CD14-positive monocyte (primary cell): ENCODE measurements at regions not wholly inside any gene's neighbourhood (a gene's known extent, or its start where the extent isn't known, plus 50 kb on each side); places are given as distances from the start of the nearest gene placed in this dataset.

Experiments used
- DNase-seq, 3 donors: peaks; one replicate each; pipeline ENCODE4 v3.0.0-alpha.2; 2011 to 2022
- H2AFZ ChIP-seq: 2 replicates; pipeline ENCODE4 v1.6.0; 2012; ENCODE audit warnings: mild to moderate bottlenecking, low read depth, low read length, inconsistent platforms; ENCODE audit not compliant: insufficient read depth, poor library complexity, severe bottlenecking
- H3K27ac ChIP-seq, 2 donors: 1 replicate in 1 of 2; 2 replicates in 1 of 2; pipeline ENCODE4 v1.5.1; 2012 to 2013; ENCODE audit warnings: low read length in 2 of 2, control low read depth in 1 of 2, inconsistent platforms in 1 of 2, low read depth in 1 of 2, mild to moderate bottlenecking in 1 of 2
- H3K27me3 ChIP-seq, 2 donors: one replicate each; pipeline versions ENCODE4 v1.6.0 to v1.6.1; 2011 to 2013; ENCODE audit warnings: low read length in 2 of 2; ENCODE audit not compliant: control insufficient read depth in 2 of 2, insufficient read depth in 2 of 2
- H3K36me3 ChIP-seq, 2 donors: replicated peaks in 1 of 2; 1 replicate in 1 of 2; 2 replicates in 1 of 2; pipeline versions ENCODE4 v1.5.1 to v1.6.1; 2012 to 2013; ENCODE audit warnings: low read length in 2 of 2, control low read depth in 1 of 2, inconsistent platforms in 1 of 2, mild to moderate bottlenecking in 1 of 2; ENCODE audit not compliant: insufficient read depth in 2 of 2, control insufficient read depth in 1 of 2
- H3K4me1 ChIP-seq, 2 donors: 1 replicate in 1 of 2; 2 replicates in 1 of 2; pipeline versions ENCODE4 v1.5.1 to v1.6.1; 2012 to 2013; ENCODE audit warnings: low read length in 2 of 2, control low read depth in 1 of 2, inconsistent platforms in 1 of 2, mild to moderate bottlenecking in 1 of 2, moderate library complexity in 1 of 2; ENCODE audit not compliant: insufficient read depth in 2 of 2, control insufficient read depth in 1 of 2
- H3K4me2 ChIP-seq: replicated peaks from 2 replicates; pipeline ENCODE3; 2012; ENCODE audit warnings: low read length, moderate library complexity, mild to moderate bottlenecking; ENCODE audit not compliant: poor library complexity, severe bottlenecking; ENCODE audit errors: extremely low read depth
- H3K4me3 ChIP-seq, 3 experiments: fragments of 200-600 bp in 1 of 3; sonication (generic) in 1 of 3; replicated peaks in 1 of 3; 1 replicate in 2 of 3; 2 replicates in 1 of 3; pipeline ENCODE4 v1.5.1; 2011 to 2013; ENCODE audit warnings: low read length in 3 of 3, mild to moderate bottlenecking in 3 of 3, control low read depth in 2 of 3, low read depth in 2 of 3, inconsistent platforms in 1 of 3, moderate library complexity in 1 of 3
- H3K79me2 ChIP-seq: 2 replicates; pipeline ENCODE4 v1.6.0; 2012; ENCODE audit warnings: mild to moderate bottlenecking, control low read depth, inconsistent platforms, low read length, moderate library complexity; ENCODE audit not compliant: insufficient read depth
- H3K9ac ChIP-seq: 2 replicates; pipeline ENCODE4 v1.6.0; 2017; ENCODE audit warnings: low read length, mild to moderate bottlenecking; ENCODE audit not compliant: insufficient read depth, poor library complexity, severe bottlenecking
- H3K9me3 ChIP-seq, 2 donors: replicated peaks in 1 of 2; 1 replicate in 1 of 2; 2 replicates in 1 of 2; pipeline versions ENCODE4 v1.5.1 to v1.6.1; 2012 to 2013; ENCODE audit warnings: low read length in 2 of 2, control low read depth in 1 of 2; ENCODE audit not compliant: control insufficient read depth in 1 of 2, insufficient read depth in 1 of 2
- H4K20me1 ChIP-seq: 2 replicates; pipeline ENCODE4 v1.6.0; 2012; ENCODE audit warnings: mild to moderate bottlenecking, low read length, control low read depth, moderate library complexity; ENCODE audit not compliant: insufficient read depth
- H3K27ac Mint-ChIP-seq, 7 donors: one replicate each; pipeline ENCODE4 v1.8.0; 2020; ENCODE audit warnings: mild to moderate bottlenecking in 7 of 7, mixed read lengths in 7 of 7, moderate library complexity in 6 of 7, inconsistent platforms in 2 of 7
- H3K27me3 Mint-ChIP-seq, 3 donors: one replicate each; pipeline ENCODE4 v1.8.0; 2021 to 2022; ENCODE audit warnings: low read depth in 3 of 3, mild to moderate bottlenecking in 3 of 3, mixed read lengths in 3 of 3, moderate library complexity in 3 of 3, inconsistent platforms in 1 of 3
- H3K36me3 Mint-ChIP-seq, 2 donors: one replicate each; pipeline ENCODE4 v1.8.0; 2020; ENCODE audit warnings: mixed read lengths in 2 of 2, inconsistent platforms in 1 of 2, mild to moderate bottlenecking in 1 of 2
- H3K4me1 Mint-ChIP-seq: one replicate; pipeline ENCODE4 v1.8.0; 2020; ENCODE audit warnings: mild to moderate bottlenecking, mixed read lengths
- H3K4me3 Mint-ChIP-seq, 2 donors: one replicate each; pipeline ENCODE4 v1.8.0; 2020; ENCODE audit warnings: mild to moderate bottlenecking in 2 of 2, mixed read lengths in 2 of 2, moderate library complexity in 1 of 2
- H3K9me3 Mint-ChIP-seq, 7 donors: one replicate each; pipeline ENCODE4 v1.8.0; 2020 to 2022; ENCODE audit warnings: mixed read lengths in 7 of 7, mild to moderate bottlenecking in 6 of 7, moderate library complexity in 6 of 7, inconsistent platforms in 2 of 7
- WGBS: methylation state at CpG from one replicate; pipeline ENCODE4 v1.1.5; 2013; ENCODE audit warnings: missing lambda C conversion rate; ENCODE audit not compliant: insufficient coverage; 5-methylcytosine and 5-hydroxymethylcytosine counted together
- intact Hi-C, 2 donors: fragments of 100-400 bp; cut with micrococcal nuclease; formaldehyde crosslinking; loops; one replicate each; pipeline versions ENCODE4 v1.15.0 to v1.15.1; 2023
- TF ChIP-seq, protein P1 (sequence below): fragments of 200-600 bp; IDR thresholded peaks from one replicate; pipeline ENCODE4 v1.8.0; 2022; ENCODE audit warnings: antibody characterized with exemption, mild to moderate bottlenecking

DNA sequence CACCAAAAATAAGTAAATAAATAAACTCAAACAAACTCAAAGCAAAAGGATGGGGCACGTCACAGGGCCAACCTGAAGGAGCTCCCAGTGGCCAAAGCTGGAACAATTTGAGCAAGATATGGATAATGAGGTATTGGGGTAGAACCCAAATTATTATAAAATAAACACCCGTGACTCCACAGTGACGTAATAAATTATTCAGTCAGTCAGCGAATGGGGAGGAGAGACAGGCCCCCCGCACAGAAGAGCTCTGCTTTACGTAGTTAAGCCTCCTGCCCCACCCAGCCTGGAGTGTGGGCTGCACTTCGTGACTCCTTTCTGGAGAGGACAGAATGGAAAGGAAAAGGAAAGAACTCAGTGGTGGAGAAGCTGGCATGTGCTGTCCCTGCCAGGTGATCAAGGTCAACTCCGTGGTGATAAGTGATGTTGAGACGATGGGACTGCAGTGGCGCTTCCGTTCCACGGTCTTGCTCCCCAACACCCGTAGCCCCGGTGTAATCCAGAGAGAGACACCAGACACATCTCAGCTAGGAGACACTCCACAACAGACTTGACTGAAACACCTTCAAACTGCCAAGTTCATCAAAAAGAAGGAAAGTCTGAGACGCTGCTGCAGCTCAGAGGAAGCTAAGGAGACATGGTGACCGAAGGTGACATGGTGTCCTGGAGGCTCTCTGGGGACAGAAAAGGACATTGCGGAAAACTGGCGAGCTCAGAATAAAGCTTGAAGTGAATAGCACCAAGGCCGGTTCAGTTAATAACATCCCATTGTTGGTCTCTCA is 83.3 kb upstream of the COL5A1 start:
- H3K4me3 ChIP-seq, result no peak overlapping the region
- H3K9ac ChIP-seq, result no peak overlapping the region
- 98% methylated on average over 8 of the region's 19 CpGs for WGBS
- H3K27ac ChIP-seq, result no peak overlapping the region
- no peaks in the 10 kb centered on the region for H3K4me1 ChIP-seq
- DNase-seq, result no peak
- H2AFZ ChIP-seq, result no peak overlapping the region
- H3K79me2 ChIP-seq, result no peaks in the 10 kb centered on the region
- H4K20me1 ChIP-seq, result no peaks in the 10 kb centered on the region
- H3K36me3 ChIP-seq, result no peaks in the 10 kb centered on the region
- Mint-ChIP-seq H3K36me3 (no peaks in the 10 kb centered on the region), H3K4me3 (no peak overlapping the region), H3K27ac (no peak overlapping the region), H3K27me3 (peaks cover 10 to 37% (median 19%) of the 10 kb centered on the region in 3 donors), H3K9me3 (peaks cover 0 to 10% (median 2%) of the 10 kb centered on the region in 7 donors), H3K4me1 (peaks cover 9% of the 10 kb centered on the region)
- TF ChIP-seq, protein P1, sequence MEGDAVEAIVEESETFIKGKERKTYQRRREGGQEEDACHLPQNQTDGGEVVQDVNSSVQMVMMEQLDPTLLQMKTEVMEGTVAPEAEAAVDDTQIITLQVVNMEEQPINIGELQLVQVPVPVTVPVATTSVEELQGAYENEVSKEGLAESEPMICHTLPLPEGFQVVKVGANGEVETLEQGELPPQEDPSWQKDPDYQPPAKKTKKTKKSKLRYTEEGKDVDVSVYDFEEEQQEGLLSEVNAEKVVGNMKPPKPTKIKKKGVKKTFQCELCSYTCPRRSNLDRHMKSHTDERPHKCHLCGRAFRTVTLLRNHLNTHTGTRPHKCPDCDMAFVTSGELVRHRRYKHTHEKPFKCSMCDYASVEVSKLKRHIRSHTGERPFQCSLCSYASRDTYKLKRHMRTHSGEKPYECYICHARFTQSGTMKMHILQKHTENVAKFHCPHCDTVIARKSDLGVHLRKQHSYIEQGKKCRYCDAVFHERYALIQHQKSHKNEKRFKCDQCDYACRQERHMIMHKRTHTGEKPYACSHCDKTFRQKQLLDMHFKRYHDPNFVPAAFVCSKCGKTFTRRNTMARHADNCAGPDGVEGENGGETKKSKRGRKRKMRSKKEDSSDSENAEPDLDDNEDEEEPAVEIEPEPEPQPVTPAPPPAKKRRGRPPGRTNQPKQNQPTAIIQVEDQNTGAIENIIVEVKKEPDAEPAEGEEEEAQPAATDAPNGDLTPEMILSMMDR, result no peak
- intact Hi-C loops, result no loop called here
- peaks cover 0 to 11% of the 10 kb centered on the region in 2 donors for H3K27me3 ChIP-seq
- no peak overlapping the region for H3K4me2 ChIP-seq
- no peaks in the 10 kb centered on the region for H3K9me3 ChIP-seq

DNA sequence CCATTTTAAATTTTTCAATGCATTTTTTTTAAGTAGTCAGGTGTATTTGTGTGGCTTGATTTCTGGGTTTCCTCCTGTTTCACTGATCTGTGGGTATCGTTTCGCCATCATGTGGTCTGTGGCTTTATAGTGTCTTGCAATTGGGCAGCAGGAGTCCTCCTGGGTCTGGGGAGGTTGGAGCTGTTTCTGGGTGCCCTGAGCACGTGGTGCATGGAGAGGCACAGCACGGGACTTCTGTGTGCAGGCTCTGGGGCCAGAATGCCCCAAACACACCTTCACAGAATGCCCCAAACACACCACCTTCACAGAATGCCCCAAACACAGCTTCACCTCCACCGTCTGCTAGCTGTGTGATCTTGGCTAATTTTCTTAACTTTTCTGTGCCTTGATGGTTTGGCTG is 82.6 kb upstream of the COL5A1 start:
- no peak overlapping the region for H3K4me3 Mint-ChIP-seq
- Histone ChIP-seq H2AFZ (no peak overlapping the region), H3K27ac (no peak overlapping the region), H3K9ac (no peak overlapping the region), H3K4me2 (no peak overlapping the region), H3K4me3 (no peak overlapping the region), H3K27me3 (peaks cover 0 to 11% of the 10 kb centered on the region in 2 donors), H4K20me1 (no peaks in the 10 kb centered on the region), H3K36me3 (no peaks in the 10 kb centered on the region), H3K9me3 (no peaks in the 10 kb centered on the region), H3K4me1 (no peaks in the 10 kb centered on the region), H3K79me2 (no peaks in the 10 kb centered on the region)
- TF ChIP-seq, protein P1, result no peak
- no peak overlapping the region for H3K27ac Mint-ChIP-seq
- H3K9me3 Mint-ChIP-seq, result peaks cover 0 to 12% (median 2%) of the 10 kb centered on the region in 7 donors
- H3K27me3 Mint-ChIP-seq, result peaks cover 6 to 35% (median 20%) of the 10 kb centered on the region in 3 donors
- no CpG with 5 or more reads among the region's 5 CpGs for WGBS
- H3K4me1 Mint-ChIP-seq, result peaks cover 9% of the 10 kb centered on the region
- H3K36me3 Mint-ChIP-seq, result no peaks in the 10 kb centered on the region
- intact Hi-C loops, result no loop called here
- DNase-seq, result no peak
